Naive thymus-derived CD4-positive, alpha-beta T cell (primary cell): ENCODE measurements at regions not wholly inside any gene's neighbourhood (a gene's known extent, or its start where the extent isn't known, plus 50 kb on each side); places are given as distances from the start of the nearest gene placed in this dataset.
"Not testable (repeated sequence)": the region's sequence is repeated elsewhere in the genome, so short reads cannot be mapped to it uniquely, and the experiment has no call there.

Source experiments
- ATAC-seq: fragments of 150-1000 bp; cut with Tn5 transposase; 2 replicates; pipeline ENCODE4 v1.10.0; 2021; ENCODE audit warnings: mild to moderate bottlenecking, moderate library complexity
- CTCF ChIA-PET: fragments of 350-600 bp; sonication (Branson Sonifier 250); formaldehyde crosslinking; loops from one replicate; lab custom pipeline; 2021; ENCODE audit warnings: antibody characterized with exemption; lab: Charles Lee
- POLR2A ChIA-PET: fragments of 350-600 bp; sonication (Branson Sonifier 250); formaldehyde crosslinking; loops from one replicate; lab custom pipeline; 2021; ENCODE audit warnings: antibody characterized with exemption, inconsistent platforms; lab: Charles Lee
- DNase-seq, 9 donors: peaks; one replicate each; pipeline versions ENCODE4 v3.0.0 to v3.0.0-alpha.2; 2020 to 2022; ENCODE audit warnings: mixed read lengths in 1 of 9
- H3K27ac ChIP-seq: one replicate; pipeline ENCODE4 v1.7.0; 2013; ENCODE audit warnings: mild to moderate bottlenecking, low read depth, low read length, moderate library complexity
- H3K27me3 ChIP-seq, 2 donors: one replicate each; pipeline ENCODE4 v1.7.0; 2013; ENCODE audit warnings: low read length in 2 of 2, mild to moderate bottlenecking in 2 of 2, moderate library complexity in 2 of 2; ENCODE audit not compliant: control insufficient read depth in 2 of 2, insufficient read depth in 2 of 2
- H3K36me3 ChIP-seq, 3 experiments: 1 replicate in 2 of 3; 2 replicates in 1 of 3; pipeline ENCODE4 v1.7.0; 2013; ENCODE audit warnings: low read length in 3 of 3, mild to moderate bottlenecking in 3 of 3, moderate library complexity in 1 of 3; ENCODE audit not compliant: insufficient read depth in 3 of 3, control insufficient read depth in 2 of 3
- H3K4me1 ChIP-seq, 2 donors: one replicate each; pipeline ENCODE4 v1.7.0; 2013; ENCODE audit warnings: low read length in 2 of 2, mild to moderate bottlenecking in 2 of 2, moderate library complexity in 1 of 2; ENCODE audit not compliant: control insufficient read depth in 2 of 2, insufficient read depth in 2 of 2
- H3K4me3 ChIP-seq: 2 replicates; pipeline ENCODE4 v1.7.0; 2013; ENCODE audit warnings: mild to moderate bottlenecking, low read length
- H3K9me3 ChIP-seq, 3 experiments: 1 replicate in 2 of 3; 2 replicates in 1 of 3; pipeline ENCODE4 v1.7.0; 2013; ENCODE audit warnings: low read length in 3 of 3; ENCODE audit not compliant: control insufficient read depth in 2 of 3
- H3K27ac Mint-ChIP-seq, 9 donors: one replicate each; pipeline ENCODE4 v1.8.0; 2020 to 2022; ENCODE audit warnings: mixed read lengths in 9 of 9, mild to moderate bottlenecking in 8 of 9, moderate library complexity in 5 of 9, inconsistent platforms in 2 of 9
- H3K27me3 Mint-ChIP-seq, 5 donors: one replicate each; pipeline ENCODE4 v1.8.0; 2021 to 2022; ENCODE audit warnings: mixed read lengths in 5 of 5, mild to moderate bottlenecking in 1 of 5
- H3K36me3 Mint-ChIP-seq, 5 donors: one replicate each; pipeline ENCODE4 v1.8.0; 2020 to 2022; ENCODE audit warnings: mixed read lengths in 5 of 5, mild to moderate bottlenecking in 3 of 5, inconsistent platforms in 1 of 5
- H3K4me1 Mint-ChIP-seq, 7 donors: one replicate each; pipeline ENCODE4 v1.8.0; 2020 to 2022; ENCODE audit warnings: mixed read lengths in 7 of 7, mild to moderate bottlenecking in 3 of 7, inconsistent platforms in 1 of 7
- H3K4me3 Mint-ChIP-seq, 10 donors: one replicate each; pipeline ENCODE4 v1.8.0; 2020 to 2022; ENCODE audit warnings: mild to moderate bottlenecking in 10 of 10, mixed read lengths in 10 of 10, moderate library complexity in 6 of 10, inconsistent platforms in 2 of 10
- H3K9me3 Mint-ChIP-seq, 11 donors: one replicate each; pipeline ENCODE4 v1.8.0; 2020 to 2022; ENCODE audit warnings: mixed read lengths in 11 of 11, mild to moderate bottlenecking in 4 of 11, inconsistent platforms in 1 of 11, moderate library complexity in 1 of 11
- intact Hi-C, 2 donors: fragments of 100-400 bp; cut with micrococcal nuclease; formaldehyde crosslinking; loops; one replicate each; pipeline ENCODE4 v1.15.1; 2023

- H3K4me3 Mint-ChIP-seq, H3K36me3 ChIP-seq, H3K27me3 Mint-ChIP-seq, intact Hi-C loops, POLR2A ChIA-PET, H3K36me3 Mint-ChIP-seq, CTCF ChIA-PET, H3K27ac ChIP-seq, H3K4me1 Mint-ChIP-seq, ATAC-seq, H3K9me3 ChIP-seq, H3K27ac Mint-ChIP-seq, H3K27me3 ChIP-seq, H3K4me3 ChIP-seq, H3K4me1 ChIP-seq, DNase-seq: not testable (repeated sequence)
- H3K9me3 Mint-ChIP-seq: peaks cover 0 to 42% (median 10%) of the 10 kb centered on the region in 11 donors
Measured at GRCh38 chr11:97573771-97574170, 1184.0 kb downstream of the JRKL start.

- Mint-ChIP-seq H3K4me1 (no peaks in the 10 kb centered on the region), H3K9me3 (peaks cover 0 to 39% (median 7%) of the 10 kb centered on the region in 11 donors), H3K4me3 (no peak overlapping the region), H3K27ac (no peak overlapping the region), H3K36me3 (peaks cover 0 to 1% (median 0%) of the 10 kb centered on the region in 5 donors), H3K27me3 (no peaks in the 10 kb centered on the region)
- no peak overlapping the region for H3K27ac ChIP-seq
- no peak for ATAC-seq
- no peaks in the 10 kb centered on the region for H3K27me3 ChIP-seq
- H3K4me3 ChIP-seq: no peak overlapping the region
- CTCF ChIA-PET: no interaction called here
- no peaks in the 10 kb centered on the region for H3K9me3 ChIP-seq
- POLR2A ChIA-PET: no interaction called here
- intact Hi-C loops: no loop called here
- H3K36me3 ChIP-seq: no peaks in the 10 kb centered on the region
- DNase-seq: no peak
- no peaks in the 10 kb centered on the region for H3K4me1 ChIP-seq
Measured at GRCh38 chr11:97574976-97575665, 1185.3 kb downstream of the JRKL start.

- Histone ChIP-seq H3K9me3 (no peaks in the 10 kb centered on the region), H3K4me3 (no peak overlapping the region), H3K36me3 (no peaks in the 10 kb centered on the region), H3K4me1 (no peaks in the 10 kb centered on the region), H3K27ac (no peak overlapping the region), H3K27me3 (no peaks in the 10 kb centered on the region)
- POLR2A ChIA-PET: no interaction called here
- Mint-ChIP-seq H3K9me3 (peaks cover 0 to 22% (median 5%) of the 10 kb centered on the region in 11 donors), H3K4me3 (no peak overlapping the region), H3K27ac (no peak overlapping the region), H3K4me1 (no peaks in the 10 kb centered on the region), H3K27me3 (no peaks in the 10 kb centered on the region), H3K36me3 (no peaks in the 10 kb centered on the region)
- intact Hi-C loops: no loop called here
- DNase-seq: no peak
- no peak for ATAC-seq
- CTCF ChIA-PET: no interaction called here
Measured at GRCh38 chr11:97607291-97608000, 1217.6 kb downstream of the JRKL start.

GRCh38 chr11:97610000-97610399 lies 1220.2 kb downstream of the JRKL start:
- Mint-ChIP-seq H3K4me3 (no peak overlapping the region), H3K9me3 (peaks cover 0 to 22% (median 5%) of the 10 kb centered on the region in 11 donors), H3K27me3 (no peaks in the 10 kb centered on the region)

GRCh38 chr11:97610854-97611253 lies 1221.0 kb downstream of the JRKL start:
- H3K36me3 ChIP-seq: no peaks in the 10 kb centered on the region
- no peaks in the 10 kb centered on the region for H3K27me3 ChIP-seq
- H3K27ac ChIP-seq: no peak overlapping the region
- no peaks in the 10 kb centered on the region for H3K9me3 ChIP-seq
- Mint-ChIP-seq H3K27ac (no peak overlapping the region), H3K4me1 (no peaks in the 10 kb centered on the region), H3K36me3 (no peaks in the 10 kb centered on the region), H3K9me3 (peaks cover 0 to 26% (median 5%) of the 10 kb centered on the region in 11 donors), H3K4me3 (no peak overlapping the region), H3K27me3 (no peaks in the 10 kb centered on the region)
- H3K4me1 ChIP-seq: no peaks in the 10 kb centered on the region
- ChIA-PET CTCF (no interaction called here), POLR2A (no interaction called here)
- H3K4me3 ChIP-seq: no peak overlapping the region
- intact Hi-C loops: no loop called here
- no peak for DNase-seq
- no peak for ATAC-seq

More at GRCh38 chr11:97610000-97610399, 1220.2 kb downstream of the JRKL start:
- no peaks in the 10 kb centered on the region for H3K4me1 Mint-ChIP-seq
- no peaks in the 10 kb centered on the region for H3K36me3 ChIP-seq
- H3K4me3 ChIP-seq: no peak overlapping the region
- intact Hi-C loops: no loop called here
- H3K27me3 ChIP-seq: no peaks in the 10 kb centered on the region
- DNase-seq (no peak), ATAC-seq (no peak)
- CTCF ChIA-PET: no interaction called here
- no peaks in the 10 kb centered on the region for H3K36me3 Mint-ChIP-seq
- H3K4me1 ChIP-seq: no peaks in the 10 kb centered on the region
- POLR2A ChIA-PET: no interaction called here
- no peaks in the 10 kb centered on the region for H3K9me3 ChIP-seq
- H3K27ac Mint-ChIP-seq: no peak overlapping the region
- H3K27ac ChIP-seq: no peak overlapping the region

- intact Hi-C loops: no loop called here
- no peak for DNase-seq
- Mint-ChIP-seq H3K27me3 (no peaks in the 10 kb centered on the region), H3K9me3 (peaks cover 0 to 26% (median 5%) of the 10 kb centered on the region in 11 donors), H3K36me3 (no peaks in the 10 kb centered on the region), H3K27ac (no peak overlapping the region), H3K4me3 (no peak overlapping the region), H3K4me1 (no peaks in the 10 kb centered on the region)
- H3K36me3 ChIP-seq: no peaks in the 10 kb centered on the region
- no peaks in the 10 kb centered on the region for H3K4me1 ChIP-seq
- no peak for ATAC-seq
- ChIA-PET CTCF (no interaction called here), POLR2A (no interaction called here)
- no peaks in the 10 kb centered on the region for H3K27me3 ChIP-seq
- H3K4me3 ChIP-seq: no peak overlapping the region
- H3K9me3 ChIP-seq: no peaks in the 10 kb centered on the region
- no peak overlapping the region for H3K27ac ChIP-seq
Measured at GRCh38 chr11:97611345-97611744, 1221.5 kb downstream of the JRKL start.

GRCh38 chr11:97614606-97615005 lies 1224.8 kb downstream of the JRKL start:
- intact Hi-C loops: no loop called here
- H3K27ac Mint-ChIP-seq: no peak overlapping the region
- no peaks in the 10 kb centered on the region for H3K36me3 Mint-ChIP-seq
- Histone ChIP-seq H3K4me1 (no peaks in the 10 kb centered on the region), H3K27ac (no peak overlapping the region), H3K27me3 (no peaks in the 10 kb centered on the region), H3K4me3 (no peak overlapping the region), H3K9me3 (no peaks in the 10 kb centered on the region), H3K36me3 (no peaks in the 10 kb centered on the region)
- CTCF ChIA-PET: no interaction called here
- H3K4me3 Mint-ChIP-seq: no peak overlapping the region
- H3K4me1 Mint-ChIP-seq: no peaks in the 10 kb centered on the region
- peaks cover 0 to 25% (median 7%) of the 10 kb centered on the region in 11 donors for H3K9me3 Mint-ChIP-seq
- POLR2A ChIA-PET: no interaction called here
- no peaks in the 10 kb centered on the region for H3K27me3 Mint-ChIP-seq
- DNase-seq: no peak
- no peak for ATAC-seq
